ENCODE measurements at regions not wholly inside any gene's neighbourhood (a gene's known extent, or its start where the extent isn't known, plus 50 kb on each side); places are given as distances from the start of the nearest gene placed in this dataset.

DNA sequence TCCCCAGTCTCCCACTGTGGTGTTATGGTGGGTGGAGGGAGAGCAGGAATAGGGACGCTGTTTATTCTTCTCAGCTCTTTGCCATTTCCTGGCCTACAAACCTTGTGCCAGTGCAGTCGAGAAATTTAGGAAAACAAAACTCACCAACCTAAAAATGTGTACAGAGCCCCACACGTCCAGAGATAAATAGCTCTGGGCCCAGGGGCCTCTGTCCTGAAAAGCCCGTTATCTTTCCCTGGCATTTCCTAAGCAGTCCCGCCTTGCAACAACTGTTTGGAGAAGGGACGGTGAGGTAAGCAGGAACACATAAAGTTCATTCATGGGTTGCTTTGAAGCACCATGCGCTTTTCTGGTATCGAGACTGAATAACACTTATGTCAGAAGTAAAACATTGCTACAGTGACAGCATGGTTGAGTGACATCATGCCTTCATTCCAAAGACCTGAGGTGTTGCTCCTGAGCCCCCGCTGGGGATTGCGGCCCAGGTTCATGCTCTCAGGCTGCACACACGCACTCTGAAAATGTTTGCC is 80.1 kb upstream of the NXT1 start:
- no peak overlapping the region for H3K4me3 ChIP-seq (replicated peaks; ENCODE audit: low read depth, low read length)
- no peak for TF ChIP-seq CTCF (IDR thresholded peaks at IDR 0.05; ENCODE audit: low read length, missing control alignments)
- peak; percentile 94 for DNase-seq (ENCODE audit: low read depth)

GRCh38 chr20:23269954-23270353 is 80.6 kb upstream of the NXT1 start:
- no peak overlapping the region for H3K4me3 ChIP-seq (replicated peaks; ENCODE audit: low read depth, low read length)
- no peak for TF ChIP-seq CTCF (IDR thresholded peaks at IDR 0.05; ENCODE audit: low read length, missing control alignments)
- peak; percentile 46 for DNase-seq (ENCODE audit: low read depth)

DNA sequence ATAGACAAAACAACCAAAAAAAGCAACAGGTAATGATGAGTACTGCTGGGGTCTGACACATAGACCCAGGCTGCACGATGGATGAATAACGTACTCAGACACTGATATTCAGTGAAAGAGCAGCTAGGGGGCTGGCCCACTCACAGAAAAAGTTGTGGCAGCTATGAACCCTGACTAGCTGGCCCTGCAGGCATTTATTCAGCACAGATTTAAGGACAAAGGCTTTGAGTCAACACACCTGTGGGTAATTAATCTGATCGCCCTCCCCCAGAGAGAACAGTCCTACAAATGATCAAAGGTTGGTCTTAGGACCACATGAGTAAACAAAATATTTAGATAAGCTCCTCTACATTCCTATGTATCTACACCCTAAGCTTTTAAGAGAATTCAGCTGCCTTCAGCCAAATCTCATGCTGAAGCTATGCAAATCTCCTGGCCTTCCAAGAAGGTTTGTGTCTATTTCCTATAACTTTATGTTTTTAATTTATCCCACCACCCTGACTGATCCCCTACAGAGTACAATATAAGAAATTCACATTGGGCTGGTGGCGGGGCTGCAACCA is 81.7 kb upstream of the NXT1 start:
- no peak overlapping the region for H3K4me3 ChIP-seq (replicated peaks; ENCODE audit: low read depth, low read length)
- no peak for DNase-seq (ENCODE audit: low read depth)
- no peak for TF ChIP-seq CTCF (IDR thresholded peaks at IDR 0.05; ENCODE audit: low read length, missing control alignments)

- DNase-seq (ENCODE audit: low read depth): no peak
- H3K4me3 ChIP-seq (replicated peaks; ENCODE audit: low read depth, low read length): no peak overlapping the region
- no peak for TF ChIP-seq CTCF (IDR thresholded peaks at IDR 0.05; ENCODE audit: low read length, missing control alignments)
Observed at GRCh38 chr20:23267909-23268308, 82.7 kb upstream of the NXT1 start.

DNA sequence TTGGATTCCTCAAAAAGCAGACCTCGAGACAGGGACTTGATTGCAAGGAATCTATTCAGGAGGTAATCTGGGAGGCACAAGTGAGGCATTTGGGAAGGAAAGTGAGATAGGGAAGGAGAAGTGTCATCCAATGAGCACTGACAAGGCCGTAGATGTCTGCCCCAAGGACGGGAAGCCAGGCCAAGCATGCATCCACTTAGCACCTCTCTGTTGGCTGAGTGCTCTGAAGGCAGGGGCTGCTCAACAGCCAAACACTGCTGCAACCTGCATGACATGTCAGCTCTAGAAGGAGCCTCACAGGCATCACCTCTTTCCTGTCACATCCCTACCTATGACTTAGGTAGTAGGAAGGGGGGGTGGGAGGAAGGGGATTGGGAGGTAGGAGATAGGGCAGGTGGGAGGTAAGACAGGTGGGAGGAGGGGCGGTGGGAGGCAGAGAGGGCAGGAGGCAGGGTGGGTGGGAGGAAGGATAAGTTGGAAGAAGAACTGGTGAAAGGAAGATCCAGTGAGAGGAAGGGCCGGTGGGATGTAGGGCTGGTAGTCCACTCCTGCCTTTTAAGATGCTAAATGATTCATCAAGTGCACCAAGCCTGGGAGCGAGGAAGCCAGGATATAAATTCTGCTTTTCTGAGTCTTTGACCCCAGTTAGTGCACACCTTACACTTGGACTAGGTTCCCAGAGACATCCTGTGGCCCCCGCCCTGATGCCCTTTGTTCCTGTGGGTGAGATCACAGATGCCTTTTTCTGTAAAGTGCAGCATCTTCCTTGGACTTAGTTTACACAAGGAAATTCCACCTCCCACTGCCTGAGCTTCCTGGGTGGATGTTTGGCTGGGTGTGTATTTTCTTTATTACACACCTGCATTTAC is 83.8 kb upstream of the NXT1 start:
- DNase-seq (ENCODE audit: low read depth): no peak
- TF ChIP-seq CTCF (IDR thresholded peaks at IDR 0.05; ENCODE audit: low read length, missing control alignments): no peak
- H3K4me3 ChIP-seq (replicated peaks; ENCODE audit: low read depth, low read length): no peak overlapping the region

DNA sequence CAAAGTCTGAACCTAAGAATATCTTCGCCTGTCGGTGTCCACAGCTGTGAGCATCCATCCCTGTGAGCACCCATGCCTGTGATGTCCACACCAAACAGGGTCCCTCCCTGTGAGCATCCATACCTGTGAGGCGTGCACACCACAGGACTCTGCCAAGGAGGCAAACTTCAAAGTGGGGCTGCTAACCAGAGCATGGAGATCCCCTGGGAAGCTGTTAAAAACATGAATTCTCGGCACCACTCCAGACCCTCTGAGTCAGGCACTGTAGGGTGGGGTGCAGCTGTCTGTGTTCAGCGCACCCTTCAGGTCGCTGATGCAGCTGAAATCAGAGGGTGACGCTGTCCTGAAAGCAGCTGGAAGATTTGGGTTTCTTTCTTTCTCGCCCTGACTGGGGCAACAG is 85.4 kb upstream of the NXT1 start:
- no peak overlapping the region for H3K4me3 ChIP-seq (replicated peaks; ENCODE audit: low read depth, low read length)
- TF ChIP-seq CTCF (IDR thresholded peaks at IDR 0.05; ENCODE audit: low read length, missing control alignments): no peak
- peak; percentile 47 for DNase-seq (ENCODE audit: low read depth)

Measured in fibroblast of pulmonary artery (primary cell).